ENCODE measurements at regions not wholly inside any gene's neighbourhood (a gene's known extent, or its start where the extent isn't known, plus 50 kb on each side); places are given as distances from the start of the nearest gene placed in this dataset.

- TF ChIP-seq CTCF (IDR thresholded peaks at IDR 0.05; ENCODE audit: borderline replicate concordance, control extremely low read depth, extremely low read depth, insufficient read depth, missing control alignments), result no peak
- no peak for DNase-seq (ENCODE audit: low spot score)
- in situ Hi-C loops (cut with MboI; ENCODE audit: low sequenced_read_pairs, unreplicated experiment), result no loop called here
Observed at GRCh38 chr12:97335115-97335514, 127.5 kb upstream of the RMST start.

DNA sequence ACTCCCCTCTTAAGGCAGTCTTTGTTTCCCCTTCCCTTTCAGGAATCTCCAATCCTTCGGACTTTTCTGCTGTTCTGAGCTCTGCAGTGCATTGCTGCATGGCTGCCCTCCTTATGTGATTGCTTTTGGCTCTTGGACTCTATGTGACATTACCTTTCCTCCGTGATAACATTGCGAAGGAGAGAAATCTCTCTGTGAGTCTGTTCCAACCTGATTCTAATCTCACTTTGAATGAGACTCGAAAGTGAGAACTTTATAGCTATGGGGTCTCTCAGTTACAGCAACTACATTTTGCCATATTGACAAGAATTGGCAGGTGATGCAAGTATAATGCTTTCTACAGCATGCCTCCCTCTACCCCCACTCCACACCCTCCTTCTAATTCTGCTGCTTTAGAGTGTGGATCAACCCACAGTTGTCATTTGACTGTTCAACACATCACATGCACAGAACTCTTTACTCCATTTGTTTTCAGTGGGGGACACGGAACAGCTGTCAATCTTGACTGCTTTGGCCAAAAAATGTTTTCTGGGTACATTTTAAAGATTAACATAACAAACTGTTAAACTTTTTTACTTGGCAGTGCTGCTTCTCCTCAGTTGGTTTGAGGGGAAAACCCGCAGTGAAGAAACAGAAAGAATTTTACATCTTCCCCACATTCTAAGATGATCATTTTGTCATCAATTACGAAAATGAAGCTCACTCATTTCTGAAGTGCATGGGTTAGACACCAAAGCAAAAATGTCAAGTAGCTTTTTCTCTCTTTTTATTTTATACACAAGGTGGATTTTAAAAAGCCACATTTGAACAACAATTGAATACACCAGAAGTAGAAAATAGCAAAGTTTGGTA, 125.5 kb upstream of the RMST start:
- DNase-seq (ENCODE audit: low spot score), result no peak
- no peak for TF ChIP-seq CTCF (IDR thresholded peaks at IDR 0.05; ENCODE audit: borderline replicate concordance, control extremely low read depth, extremely low read depth, insufficient read depth, missing control alignments)
- in situ Hi-C loops (cut with MboI; ENCODE audit: low sequenced_read_pairs, unreplicated experiment), result no loop called here

DNA sequence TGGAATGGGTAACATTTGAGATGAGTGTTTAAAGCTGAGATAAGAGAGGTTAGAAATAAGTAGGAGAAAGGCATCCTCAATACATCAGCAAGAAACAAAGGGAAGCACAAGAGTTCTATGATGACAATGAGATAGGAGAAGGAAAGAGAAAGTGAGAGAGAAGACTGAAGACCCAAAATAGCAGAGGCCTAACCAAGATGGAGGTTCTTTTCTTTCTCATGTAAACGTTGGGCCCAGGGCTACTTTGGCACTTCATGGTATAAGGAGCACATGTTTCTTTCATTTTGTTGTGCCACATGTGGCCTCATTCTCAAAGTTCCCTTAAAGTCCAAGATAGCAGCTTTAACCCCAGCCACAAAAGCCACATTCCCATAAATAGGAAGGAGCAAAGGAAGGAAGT, 120.5 kb upstream of the RMST start:
- TF ChIP-seq CTCF (IDR thresholded peaks at IDR 0.05; ENCODE audit: borderline replicate concordance, control extremely low read depth, extremely low read depth, insufficient read depth, missing control alignments), result no peak
- DNase-seq (ENCODE audit: low spot score), result no peak
- in situ Hi-C loops (cut with MboI; ENCODE audit: low sequenced_read_pairs, unreplicated experiment), result no loop called here

GRCh38 chr12:97347956-97348355, 114.6 kb upstream of the RMST start:
- TF ChIP-seq CTCF (IDR thresholded peaks at IDR 0.05; ENCODE audit: borderline replicate concordance, control extremely low read depth, extremely low read depth, insufficient read depth, missing control alignments), result no peak
- DNase-seq (ENCODE audit: low spot score), result no peak
- in situ Hi-C loops (cut with MboI; ENCODE audit: low sequenced_read_pairs, unreplicated experiment), result no loop called here

DNA sequence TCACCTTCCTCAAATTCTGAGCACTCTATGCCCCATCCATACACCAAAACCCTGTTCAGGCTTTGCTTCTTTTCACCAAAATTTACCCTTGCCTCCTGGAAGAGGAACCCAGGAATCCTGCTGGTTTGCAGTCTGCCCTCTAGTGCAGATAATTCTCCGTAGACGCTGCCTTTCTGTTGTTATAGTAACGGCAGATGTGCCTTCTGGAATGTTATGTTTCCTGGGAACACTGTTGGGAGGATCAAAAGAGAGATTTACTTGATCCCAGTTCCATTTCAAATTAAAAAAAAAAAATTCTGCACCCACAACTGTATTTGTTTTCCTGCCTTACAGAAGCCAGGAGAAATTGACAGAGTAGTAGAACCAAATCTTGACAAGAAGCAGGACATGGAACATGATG, 104.2 kb upstream of the RMST start:
- in situ Hi-C loops (cut with MboI; ENCODE audit: low sequenced_read_pairs, unreplicated experiment), result no loop called here
- no peak for TF ChIP-seq CTCF (IDR thresholded peaks at IDR 0.05; ENCODE audit: borderline replicate concordance, control extremely low read depth, extremely low read depth, insufficient read depth, missing control alignments)
- DNase-seq (ENCODE audit: low spot score), result no peak

DNA sequence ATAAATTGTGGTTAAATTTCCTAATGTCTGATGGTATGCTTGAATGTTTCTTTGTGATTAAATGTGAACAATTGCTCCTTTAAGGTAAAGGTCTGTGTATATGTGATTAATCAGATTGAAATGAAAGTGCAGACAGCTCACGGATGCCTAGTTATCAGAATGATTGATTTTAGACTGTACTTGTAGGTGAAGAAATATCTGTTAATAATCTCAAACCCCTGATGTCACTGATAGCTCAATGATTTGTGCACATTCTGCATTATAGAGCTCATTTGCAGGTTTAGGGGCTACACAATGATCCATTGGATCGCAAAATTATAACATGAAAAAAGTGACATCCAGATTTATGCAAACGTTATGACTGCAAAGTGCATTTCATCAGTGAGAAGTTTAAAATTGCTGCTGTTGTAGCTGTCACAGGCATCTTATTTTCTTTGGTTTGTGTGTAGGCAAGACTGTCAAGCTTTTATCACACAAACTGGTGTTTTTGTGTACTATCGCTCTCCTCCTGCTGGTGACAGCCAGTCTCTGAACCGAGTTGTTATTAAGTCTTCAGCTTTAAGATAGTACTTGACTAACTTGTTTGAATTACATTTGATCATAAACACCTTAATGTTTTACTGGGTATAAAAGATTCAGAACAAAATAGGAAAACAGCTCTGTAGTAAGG, 103.4 kb upstream of the RMST start:
- no peak for DNase-seq (ENCODE audit: low spot score)
- in situ Hi-C loops (cut with MboI; ENCODE audit: low sequenced_read_pairs, unreplicated experiment), result no loop called here
- TF ChIP-seq CTCF (IDR thresholded peaks at IDR 0.05; ENCODE audit: borderline replicate concordance, control extremely low read depth, extremely low read depth, insufficient read depth, missing control alignments), result no peak

Measured in GM13976 (cell line).